Gastroesophageal sphincter (tissue), 4 donors: ENCODE measurements at regions not wholly inside any gene's neighbourhood (a gene's known extent, or its start where the extent isn't known, plus 50 kb on each side); places are given as distances from the start of the nearest gene placed in this dataset.

Experiments
- ATAC-seq: fragments of 150-250 bp; one replicate; pipeline ENCODE4 v1.9.1; 2016; ENCODE audit warnings: mild to moderate bottlenecking, moderate library complexity
- H3K27ac ChIP-seq, 4 donors: fragments of 200-600 bp; sonication (generic) in 3 of 4; 1 replicate in 3 of 4; 2 replicates in 1 of 4; pipeline ENCODE4 v1.5.1; 2016 to 2019
- H3K27me3 ChIP-seq: fragments of 200-600 bp; sonication (generic); one replicate; pipeline ENCODE4 v1.5.1; 2019
- H3K36me3 ChIP-seq, 2 donors: fragments of 200-600 bp; sonication (generic); one replicate each; pipeline ENCODE4 v1.5.1; 2019; ENCODE audit warnings: control low read depth in 1 of 2
- H3K4me1 ChIP-seq, 3 donors: fragments of 200-600 bp; sonication (generic); 1 replicate in 2 of 3; 2 replicates in 1 of 3; pipeline ENCODE4 v1.5.1; 2016 to 2019; ENCODE audit warnings: control low read depth in 2 of 3
- H3K4me3 ChIP-seq, 2 donors: fragments of 200-600 bp; sonication (generic); one replicate each; pipeline ENCODE4 v1.5.1; 2019; ENCODE audit warnings: mild to moderate bottlenecking in 1 of 2, moderate library complexity in 1 of 2
- H3K9me3 ChIP-seq, 3 donors: fragments of 200-600 bp; sonication (generic); one replicate each; pipeline ENCODE4 v1.5.1; 2017 to 2019; ENCODE audit warnings: control low read depth in 2 of 3
- CTCF ChIP-seq, 4 experiments: fragments of 200-600 bp in 2 of 4; fragments of 450-650 bp in 2 of 4; sonication (generic) in 1 of 4; IDR thresholded peaks; one replicate each; pipeline ENCODE4 v1.5.1; 2017 to 2019; ENCODE audit warnings: antibody characterized with exemption in 4 of 4, mild to moderate bottlenecking in 2 of 4, moderate library complexity in 2 of 4
- EP300 ChIP-seq: sonication (generic); formaldehyde crosslinking; IDR thresholded peaks from one replicate; pipeline ENCODE4 v1.6.1; 2017; ENCODE audit warnings: antibody characterized with exemption, mild to moderate bottlenecking
- POLR2A ChIP-seq, 2 donors: fragments of 450-650 bp; IDR thresholded peaks; one replicate each; pipeline ENCODE4 v1.6.1; 2017; ENCODE audit warnings: antibody characterized with exemption in 2 of 2, mild to moderate bottlenecking in 2 of 2, moderate library complexity in 1 of 2
- POLR2AphosphoS5 ChIP-seq: sonication (generic); formaldehyde crosslinking; IDR thresholded peaks from one replicate; pipeline ENCODE4 v1.6.1; 2017; ENCODE audit warnings: antibody characterized with exemption
- WGBS, 2 donors: methylation state at CpG; one replicate each; pipeline ENCODE4 v1.1.5; 2018; ENCODE audit warnings: low coverage in 1 of 2; 5-methylcytosine and 5-hydroxymethylcytosine counted together

GRCh38 chr4:138639018-138639741 is 376.4 kb upstream of the NOCT start:
- Histone ChIP-seq H3K36me3 (no peaks in the 10 kb centered on the region), H3K27ac (no peak overlapping the region), H3K4me3 (no peak overlapping the region), H3K27me3 (no peaks in the 10 kb centered on the region), H3K9me3 (no peaks in the 10 kb centered on the region), H3K4me1 (no peaks in the 10 kb centered on the region)
- no peak for ATAC-seq
- TF ChIP-seq CTCF (IDR thresholded peaks at IDR 0.05) (no peak), POLR2A (IDR thresholded peaks at IDR 0.05) (no peak), EP300 (no peak), POLR2AphosphoS5 (no peak)

GRCh38 chr4:138636781-138637180 is 378.8 kb upstream of the NOCT start:
- Histone ChIP-seq H3K27ac (no peak overlapping the region), H3K36me3 (no peaks in the 10 kb centered on the region), H3K4me1 (no peaks in the 10 kb centered on the region), H3K27me3 (no peaks in the 10 kb centered on the region), H3K4me3 (no peak overlapping the region), H3K9me3 (no peaks in the 10 kb centered on the region)
- WGBS, 2 donors: 87 to 96% methylated on average over 6 to 7 of the region's 7 CpGs
- no peak for TF ChIP-seq EP300
- TF ChIP-seq CTCF (IDR thresholded peaks at IDR 0.05): no peak
- no peak for TF ChIP-seq POLR2A (IDR thresholded peaks at IDR 0.05)
- no peak for TF ChIP-seq POLR2AphosphoS5
- ATAC-seq: no peak

GRCh38 chr4:138634915-138635314 is 380.7 kb upstream of the NOCT start:
- Histone ChIP-seq H3K9me3 (no peaks in the 10 kb centered on the region), H3K27ac (no peak overlapping the region), H3K4me3 (no peak overlapping the region), H3K4me1 (no peaks in the 10 kb centered on the region), H3K36me3 (no peaks in the 10 kb centered on the region), H3K27me3 (no peaks in the 10 kb centered on the region)
- TF ChIP-seq CTCF (IDR thresholded peaks at IDR 0.05) (no peak), EP300 (no peak), POLR2AphosphoS5 (no peak), POLR2A (IDR thresholded peaks at IDR 0.05) (no peak)
- 60 to 72% methylated on average over 2 of the region's 2 CpGs for WGBS, 2 donors
- no peak for ATAC-seq

GRCh38 chr4:138633580-138633904 is 382.0 kb upstream of the NOCT start:
- TF ChIP-seq POLR2AphosphoS5 (no peak), EP300 (no peak), CTCF (IDR thresholded peaks at IDR 0.05) (no peak), POLR2A (IDR thresholded peaks at IDR 0.05) (no peak)
- no peak for ATAC-seq
- Histone ChIP-seq H3K9me3 (no peaks in the 10 kb centered on the region), H3K36me3 (no peaks in the 10 kb centered on the region), H3K27ac (no peak overlapping the region), H3K27me3 (no peaks in the 10 kb centered on the region), H3K4me3 (no peak overlapping the region), H3K4me1 (no peaks in the 10 kb centered on the region)
- WGBS, 2 donors: 78 to 87% methylated on average over 2 of the region's 2 CpGs

GRCh38 chr4:138632856-138633579 is 382.6 kb upstream of the NOCT start:
- H3K27me3 ChIP-seq: no peaks in the 10 kb centered on the region
- TF ChIP-seq CTCF (IDR thresholded peaks at IDR 0.05) (no peak), EP300 (no peak), POLR2AphosphoS5 (no peak), POLR2A (IDR thresholded peaks at IDR 0.05) (no peak)
- no peaks in the 10 kb centered on the region for H3K36me3 ChIP-seq
- no peak for ATAC-seq
- no peak overlapping the region for H3K4me3 ChIP-seq
- no peaks in the 10 kb centered on the region for H3K9me3 ChIP-seq
- no peaks in the 10 kb centered on the region for H3K4me1 ChIP-seq
- 86 to 90% methylated on average over 5 of the region's 5 CpGs for WGBS, 2 donors
- H3K27ac ChIP-seq: no peak overlapping the region
